Fibroblast of lung (primary cell): ENCODE measurements at regions not wholly inside any gene's neighbourhood (a gene's known extent, or its start where the extent isn't known, plus 50 kb on each side); places are given as distances from the start of the nearest gene placed in this dataset.

Experiments
- DNase-seq, 2 donors: peaks; one replicate each; pipeline versions ENCODE4 v3.0.0 to v3.0.0-alpha.2; 2010; ENCODE audit warnings: low read depth in 2 of 2
- H2AFZ ChIP-seq: 2 replicates; pipeline ENCODE4 v1.5.1; 2012; ENCODE audit warnings: low read length, control low read depth, inconsistent platforms
- H3K27ac ChIP-seq: 2 replicates; pipeline ENCODE4 v1.5.1; 2011; ENCODE audit warnings: low read length, control low read depth; ENCODE audit not compliant: insufficient read depth
- H3K27me3 ChIP-seq: 2 replicates; pipeline ENCODE4 v1.5.1; 2011; ENCODE audit warnings: mild to moderate bottlenecking, low read length; ENCODE audit not compliant: control insufficient read depth, insufficient read depth
- H3K36me3 ChIP-seq: 2 replicates; pipeline ENCODE4 v1.5.1; 2011; ENCODE audit warnings: low read length; ENCODE audit not compliant: control insufficient read depth, insufficient read depth
- H3K4me1 ChIP-seq: 2 replicates; pipeline ENCODE4 v1.5.1; 2011; ENCODE audit warnings: low read length; ENCODE audit not compliant: control insufficient read depth, insufficient read depth; ENCODE audit errors: extremely low read depth
- H3K4me2 ChIP-seq: 2 replicates; pipeline ENCODE4 v1.5.1; 2011; ENCODE audit warnings: low read length, control low read depth; ENCODE audit not compliant: insufficient read depth; ENCODE audit errors: extremely low read depth
- H3K4me3 ChIP-seq, 4 experiments: fragments of 200-600 bp in 1 of 4; sonication (generic) in 1 of 4; replicated peaks in 1 of 4; 2 replicates each; pipeline ENCODE4 v1.5.1; 2011 to 2016; ENCODE audit warnings: low read length in 4 of 4, low read depth in 3 of 4, mild to moderate bottlenecking in 3 of 4, control low read depth in 2 of 4, inconsistent platforms in 1 of 4, mixed read lengths in 1 of 4; ENCODE audit not compliant: insufficient read depth in 1 of 4; ENCODE audit errors: control extremely low read depth in 1 of 4
- H3K79me2 ChIP-seq: 2 replicates; pipeline ENCODE4 v1.5.1; 2012; ENCODE audit warnings: mild to moderate bottlenecking, low read length, inconsistent platforms; ENCODE audit not compliant: control insufficient read depth, insufficient read depth
- H3K9ac ChIP-seq: 2 replicates; pipeline ENCODE4 v1.5.1; 2011; ENCODE audit warnings: mild to moderate bottlenecking, low read length, control low read depth; ENCODE audit not compliant: insufficient read depth
- H3K9me3 ChIP-seq: 2 replicates; pipeline ENCODE4 v1.5.1; 2012; ENCODE audit warnings: low read depth, low read length; ENCODE audit not compliant: control insufficient read depth, insufficient read depth
- H4K20me1 ChIP-seq: 2 replicates; pipeline ENCODE4 v1.5.1; 2011; ENCODE audit warnings: low read length; ENCODE audit not compliant: control insufficient read depth, insufficient read depth; ENCODE audit errors: extremely low read depth
- CTCF ChIP-seq, 2 donors: IDR thresholded peaks in 1 of 2; conservative IDR thresholded peaks in 1 of 2; 1 replicate in 1 of 2; 2 replicates in 1 of 2; pipeline ENCODE4 v1.5.1; 2011 to 2012; ENCODE audit warnings: low read length in 2 of 2, control low read depth in 1 of 2, inconsistent platforms in 1 of 2, low read depth in 1 of 2, mild to moderate bottlenecking in 1 of 2
- EZH2 ChIP-seq: IDR thresholded peaks from 2 replicates; pipeline ENCODE4 v1.5.1; 2012; ENCODE audit warnings: low read length, control low read depth, mild to moderate bottlenecking; ENCODE audit errors: missing control alignments

DNA sequence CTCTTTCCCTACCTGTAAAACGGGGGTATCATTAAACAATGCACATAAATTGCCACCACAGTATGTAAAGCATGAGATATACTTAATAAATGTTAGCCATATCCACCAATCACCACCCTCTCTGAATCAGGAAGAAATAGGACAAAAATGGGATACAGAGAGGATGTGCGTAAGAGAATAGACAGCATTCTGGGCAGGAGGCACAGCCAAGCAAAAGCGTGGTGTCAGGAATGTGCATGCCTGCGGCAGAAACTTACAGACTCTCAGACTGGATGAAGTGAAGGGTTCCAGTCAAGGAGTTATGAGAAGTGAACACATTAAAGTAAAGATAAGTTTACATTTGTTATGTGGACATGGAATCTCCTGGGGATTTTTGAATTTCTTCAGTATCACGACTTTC, 121.7 kb upstream of the MDM1 start:
- H3K9ac ChIP-seq, result no peak overlapping the region
- no peaks in the 10 kb centered on the region for H3K9me3 ChIP-seq
- no peaks in the 10 kb centered on the region for H3K36me3 ChIP-seq
- no peak overlapping the region for H2AFZ ChIP-seq
- H3K79me2 ChIP-seq, result no peaks in the 10 kb centered on the region
- H3K4me1 ChIP-seq, result peaks cover 5% of the 10 kb centered on the region
- no peaks in the 10 kb centered on the region for H3K27me3 ChIP-seq
- peak in 1 of 2 donors; percentile 35 for DNase-seq
- TF ChIP-seq EZH2 (no peak), CTCF (conservative IDR thresholded peaks at IDR 0.05 in 1 of 2, IDR thresholded peaks at IDR 0.05 in 1 of 2; ENCODE audit: low read depth in 1 of 2, low read length in 2 of 2) (no peak)
- H3K4me2 ChIP-seq, result no peak overlapping the region
- no peak overlapping the region for H3K4me3 ChIP-seq
- no peak overlapping the region for H3K27ac ChIP-seq
- no peaks in the 10 kb centered on the region for H4K20me1 ChIP-seq

GRCh38 chr12:68454892-68455291, 122.7 kb upstream of the MDM1 start:
- no peak overlapping the region for H3K4me3 ChIP-seq
- no peaks in the 10 kb centered on the region for H3K36me3 ChIP-seq
- H2AFZ ChIP-seq, result no peak overlapping the region
- no peak overlapping the region for H3K9ac ChIP-seq
- H3K4me2 ChIP-seq, result no peak overlapping the region
- H3K27me3 ChIP-seq, result no peaks in the 10 kb centered on the region
- no peak for TF ChIP-seq EZH2
- no peak for TF ChIP-seq CTCF (conservative IDR thresholded peaks at IDR 0.05 in 1 of 2, IDR thresholded peaks at IDR 0.05 in 1 of 2; ENCODE audit: low read depth in 1 of 2, low read length in 2 of 2)
- DNase-seq, result no peak
- peaks cover 5% of the 10 kb centered on the region for H3K4me1 ChIP-seq
- no peaks in the 10 kb centered on the region for H3K79me2 ChIP-seq
- no peak overlapping the region for H3K27ac ChIP-seq
- no peaks in the 10 kb centered on the region for H3K9me3 ChIP-seq
- no peaks in the 10 kb centered on the region for H4K20me1 ChIP-seq

GRCh38 chr12:68455691-68456345, 123.7 kb upstream of the MDM1 start:
- Histone ChIP-seq H3K79me2 (no peaks in the 10 kb centered on the region), H2AFZ (no peak overlapping the region), H3K4me1 (peaks cover 3% of the 10 kb centered on the region), H3K4me3 (no peak overlapping the region), H3K27me3 (no peaks in the 10 kb centered on the region), H3K4me2 (no peak overlapping the region), H3K36me3 (no peaks in the 10 kb centered on the region), H4K20me1 (no peaks in the 10 kb centered on the region), H3K27ac (no peak overlapping the region), H3K9me3 (no peaks in the 10 kb centered on the region), H3K9ac (no peak overlapping the region)
- DNase-seq, result peak in 1 of 2 donors; percentile 34
- TF ChIP-seq CTCF (conservative IDR thresholded peaks at IDR 0.05 in 1 of 2, IDR thresholded peaks at IDR 0.05 in 1 of 2; ENCODE audit: low read depth in 1 of 2, low read length in 2 of 2) (no peak), EZH2 (no peak)
